K562 (cell line): ENCODE measurements at regions not wholly inside any gene's neighbourhood (a gene's known extent, or its start where the extent isn't known, plus 50 kb on each side); places are given as distances from the start of the nearest gene placed in this dataset.

ENCODE experiments used
- ATAC-seq: fragments of 200-7000 bp; cut with Tn5 transposase; 3 replicates; pipeline ENCODE4 v1.9.1; 2020; ENCODE audit warnings: moderate library complexity
- BruUV-seq: library from RNA; stranded (reverse); fragments of 400-500 nt; replicated peaks from 2 replicates; lab custom pipeline; 2021; lab: Mats Ljungman, UMichigan
- CTCF ChIA-PET: fragments of 300-600 bp; formaldehyde crosslinking; extraction: SDS; loops from one replicate; lab custom pipeline; 2021; ENCODE audit warnings: low intra/inter-chr PET ratio; lab: Yijun Ruan, JAX
- POLR2A ChIA-PET: fragments of 300-600, 350-650 bp; sonication (Branson Sonifier 250); formaldehyde crosslinking; extraction: SDS; loops from one replicate; lab custom pipeline; 2021; ENCODE audit warnings: antibody characterized with exemption, inconsistent platforms; lab: Yijun Ruan, JAX
- DNase-seq, 4 experiments: peaks; one replicate each; pipeline versions ENCODE4 v3.0.0 to v3.0.0-alpha.2; 2011 to 2018; ENCODE audit warnings: low spot score in 3 of 4, mixed read lengths in 3 of 4; ENCODE audit errors: extremely low read depth in 1 of 4
- FAIRE-seq: peaks from 2 replicates; lab custom pipeline; 2011; peaks lifted over from hg19 to GRCh38; lab: Jason Lieb, UNC
- H2AFZ ChIP-seq: 2 replicates; pipeline ENCODE4 v1.6.0; 2011; ENCODE audit warnings: low read depth, low read length, control low read depth, inconsistent platforms
- H3K27ac ChIP-seq: fragments of 200-600 bp; 3 replicates; pipeline ENCODE4 v1.8.0; 2011; ENCODE audit warnings: low read depth, mild to moderate bottlenecking, control low read depth, inconsistent platforms, low read length, moderate library complexity, mixed read lengths; ENCODE audit errors: extremely low read depth
- H3K27me3 ChIP-seq, 2 experiments: fragments of 300-600 bp in 1 of 2; 2 replicates in 1 of 2; 3 replicates in 1 of 2; pipeline versions ENCODE4 v1.6.0 to v1.8.0; 2011; ENCODE audit warnings: inconsistent platforms in 2 of 2, low read length in 2 of 2, mild to moderate bottlenecking in 1 of 2, mixed read lengths in 1 of 2, moderate library complexity in 1 of 2; ENCODE audit not compliant: control insufficient read depth in 2 of 2, insufficient read depth in 2 of 2
- H3K36me3 ChIP-seq: fragments of 300-600 bp; 3 replicates; pipeline ENCODE4 v1.8.0; 2011; ENCODE audit warnings: mild to moderate bottlenecking, low read length, inconsistent platforms; ENCODE audit not compliant: control insufficient read depth, insufficient read depth
- H3K4me1 ChIP-seq, 2 experiments: fragments of 200-600 bp in 1 of 2; replicated peaks in 1 of 2; 2 replicates in 1 of 2; 3 replicates in 1 of 2; pipeline versions ENCODE4 v1.5.1 to v1.8.0; 2011; ENCODE audit warnings: inconsistent platforms in 2 of 2, low read length in 2 of 2, mild to moderate bottlenecking in 1 of 2, mixed read lengths in 1 of 2, moderate library complexity in 1 of 2; ENCODE audit not compliant: control insufficient read depth in 2 of 2, insufficient read depth in 2 of 2
- H3K4me2 ChIP-seq: 2 replicates; pipeline ENCODE4 v1.6.1; 2011; ENCODE audit warnings: low read length, control low read depth, inconsistent platforms, mixed read lengths; ENCODE audit not compliant: insufficient read depth
- H3K4me3 ChIP-seq: fragments of 200-600 bp; sonication (generic), shearing (Covaris generic); 2 replicates; pipeline ENCODE4 v1.5.1; 2016; ENCODE audit warnings: control low read depth, inconsistent platforms
- H3K79me2 ChIP-seq: fragments of 200-600 bp; 3 replicates; pipeline ENCODE4 v1.8.0; 2011; ENCODE audit warnings: low read length, inconsistent platforms; ENCODE audit not compliant: control insufficient read depth, insufficient read depth
- H3K9ac ChIP-seq, 2 experiments: 2 replicates each; pipeline versions ENCODE4 v1.6.0 to v1.6.1; 2011; ENCODE audit warnings: low read depth in 2 of 2, low read length in 2 of 2, control low read depth in 1 of 2, inconsistent platforms in 1 of 2, mild to moderate bottlenecking in 1 of 2, mixed read lengths in 1 of 2; ENCODE audit not compliant: insufficient read depth in 1 of 2
- H3K9me1 ChIP-seq: one replicate; pipeline ENCODE4 v1.6.0; 2011; ENCODE audit warnings: inconsistent platforms, mild to moderate bottlenecking, low read length, moderate library complexity; ENCODE audit not compliant: control insufficient read depth, insufficient read depth
- H3K9me3 ChIP-seq: replicated peaks from 2 replicates; pipeline ENCODE4 v1.5.1; 2011; ENCODE audit warnings: low read depth, low read length, inconsistent platforms; ENCODE audit not compliant: control insufficient read depth, insufficient read depth
- H4K20me1 ChIP-seq: replicated peaks from 2 replicates; pipeline ENCODE4 v1.6.1; 2011; ENCODE audit warnings: low read length, inconsistent platforms, mixed read lengths; ENCODE audit not compliant: control insufficient read depth, insufficient read depth
- E2F4 ChIP-seq: sonication (generic); formaldehyde crosslinking; IDR thresholded peaks from 2 replicates; pipeline ENCODE4 v1.8.0; 2022; ENCODE audit warnings: mild to moderate bottlenecking, low read depth, missing genetic modification reagents
- ETS1 ChIP-seq: conservative IDR thresholded peaks from 2 replicates; pipeline ENCODE4 v1.6.1; 2011; ENCODE audit warnings: low read depth, mild to moderate bottlenecking, low read length; ENCODE audit not compliant: control insufficient read depth
- HMGN3 ChIP-seq: IDR thresholded peaks from 2 replicates; pipeline ENCODE4 v1.6.1; 2011; ENCODE audit warnings: borderline replicate concordance, low read depth, mild to moderate bottlenecking, mixed read lengths, low read length; ENCODE audit not compliant: insufficient read length; ENCODE audit errors: extremely low read depth
- HNRNPK ChIP-seq: fragments of 200-400 bp; formaldehyde crosslinking; IDR thresholded peaks from one replicate; pipeline ENCODE4 v1.6.1; 2018; ENCODE audit warnings: mild to moderate bottlenecking, low read depth, low read length; ENCODE audit not compliant: poor library complexity, severe bottlenecking
- SMAD2 ChIP-seq: fragments of 150-350 bp; IDR thresholded peaks from 2 replicates; pipeline ENCODE4 v1.6.1; 2014; ENCODE audit warnings: low read depth, mild to moderate bottlenecking, low read length
- TAF7 ChIP-seq: fragments of 450-650 bp; IDR thresholded peaks from 2 replicates; pipeline ENCODE4 v1.6.1; 2016; ENCODE audit warnings: missing genetic modification characterization, missing compliant biosample characterization
- ZBED1 ChIP-seq: IDR thresholded peaks from 2 replicates; pipeline ENCODE4 v1.6.1; 2014
- ZFP91 ChIP-seq: sonication (generic); formaldehyde crosslinking; IDR thresholded peaks from 2 replicates; pipeline ENCODE4 v1.8.0; 2022; ENCODE audit warnings: mild to moderate bottlenecking, missing genetic modification reagents
- ZFX ChIP-seq: sonication (generic); formaldehyde crosslinking; IDR thresholded peaks from 2 replicates; pipeline ENCODE4 v1.8.0; 2022; ENCODE audit warnings: mild to moderate bottlenecking, missing genetic modification reagents, moderate library complexity
- ZNF263 ChIP-seq: sonication (generic); formaldehyde crosslinking; IDR thresholded peaks from 2 replicates; pipeline ENCODE4 v1.8.0; 2022; ENCODE audit warnings: mild to moderate bottlenecking, missing genetic modification reagents, borderline replicate concordance
- WGBS: fragments of 100-300 bp; shearing (Covaris generic); methylation state at CpG from one replicate; pipeline ENCODE4 v1.1.6; 2016; ENCODE audit warnings: low coverage, mixed read lengths; ENCODE audit not compliant: insufficient coverage; ENCODE audit errors: missing lambda C conversion rate; 5-methylcytosine and 5-hydroxymethylcytosine counted together
- in situ Hi-C: fragments of 300-500 bp; cut with MboI; formaldehyde crosslinking; loops from 4 replicates; pipeline ENCODE4 v1.15.0; 2018; ENCODE audit warnings: inconsistent platforms, mixed read lengths
- intact Hi-C: fragments of 100-400 bp; cut with micrococcal nuclease; formaldehyde crosslinking; loops from 2 replicates; pipeline ENCODE4 v1.14.2; 2022

- TF ChIP-seq TAF7 (tag): no peak
- no peak for TF ChIP-seq HNRNPK
- no peak for TF ChIP-seq SMAD2
These were observed 83.3 kb upstream of the CD28 start (continued) for GRCh38 chr2:203623096-203623495.

DNA sequence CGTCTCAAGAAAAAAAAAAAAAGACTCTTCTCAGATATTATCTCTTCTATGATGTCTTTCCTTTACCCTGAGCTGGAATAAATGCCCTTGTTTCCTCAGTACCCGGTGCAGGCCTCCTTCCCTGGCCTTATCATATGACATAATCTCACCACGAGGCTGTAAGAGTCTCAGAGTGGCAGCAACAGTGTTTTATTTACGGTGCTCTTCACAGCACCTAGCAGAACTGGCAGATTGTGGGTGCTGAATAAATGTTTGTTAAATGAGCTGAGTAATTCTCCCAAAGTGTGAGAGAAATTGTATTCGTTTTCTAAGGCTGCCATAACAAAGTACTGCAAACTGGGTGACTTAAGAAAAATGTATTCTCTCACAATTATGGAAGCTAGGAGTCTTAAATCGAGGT lies 82.8 kb upstream of the CD28 start:
- POLR2A ChIA-PET: no interaction called here
- Histone ChIP-seq H3K9me1 (no peaks in the 10 kb centered on the region), H3K4me2 (no peak overlapping the region), H2AFZ (no peak overlapping the region), H3K79me2 (no peaks in the 10 kb centered on the region), H3K27ac (no peak overlapping the region), H3K36me3 (no peaks in the 10 kb centered on the region), H3K4me1 (no peaks in the 10 kb centered on the region), H3K27me3 (0 out of 5 replicates have a peak, but pooled peaks cover 0 to 4% of the 10 kb centered on the region in 2 experiments), H4K20me1 (no peaks in the 10 kb centered on the region), H3K9me3 (no peaks in the 10 kb centered on the region), H3K4me3 (no peak overlapping the region), H3K9ac (no peak overlapping the region)
- intact Hi-C loops (no loop called here), in situ Hi-C loops (no loop called here)
- CTCF ChIA-PET: no interaction called here
- no peak for DNase-seq
- no TSS peak for BruUV-seq
- WGBS: 2% methylated on average over 6 of the region's 6 CpGs
- FAIRE-seq: no peak
- no peak for ATAC-seq
- TF ChIP-seq ZBED1 (no peak), HMGN3 (no peak), ZNF263 (no peak), ZFX (CRISPR knock-in tag) (no peak), ZFP91 (CRISPR knock-in tag) (no peak), E2F4 (CRISPR knock-in tag) (no peak), ETS1 (no peak)
